GM18520 (cell line): ENCODE measurements at regions not wholly inside any gene's neighbourhood (a gene's known extent, or its start where the extent isn't known, plus 50 kb on each side); places are given as distances from the start of the nearest gene placed in this dataset.
"Not testable (repeated sequence)": the region's sequence is repeated elsewhere in the genome, so short reads cannot be mapped to it uniquely, and the experiment has no call there.

Experiments
- ATAC-seq: cut with Tn5 transposase; IDR thresholded peaks from one replicate; pipeline ENCODE4 v1.9.1; 2021; ENCODE audit not compliant: unreplicated experiment

DNA sequence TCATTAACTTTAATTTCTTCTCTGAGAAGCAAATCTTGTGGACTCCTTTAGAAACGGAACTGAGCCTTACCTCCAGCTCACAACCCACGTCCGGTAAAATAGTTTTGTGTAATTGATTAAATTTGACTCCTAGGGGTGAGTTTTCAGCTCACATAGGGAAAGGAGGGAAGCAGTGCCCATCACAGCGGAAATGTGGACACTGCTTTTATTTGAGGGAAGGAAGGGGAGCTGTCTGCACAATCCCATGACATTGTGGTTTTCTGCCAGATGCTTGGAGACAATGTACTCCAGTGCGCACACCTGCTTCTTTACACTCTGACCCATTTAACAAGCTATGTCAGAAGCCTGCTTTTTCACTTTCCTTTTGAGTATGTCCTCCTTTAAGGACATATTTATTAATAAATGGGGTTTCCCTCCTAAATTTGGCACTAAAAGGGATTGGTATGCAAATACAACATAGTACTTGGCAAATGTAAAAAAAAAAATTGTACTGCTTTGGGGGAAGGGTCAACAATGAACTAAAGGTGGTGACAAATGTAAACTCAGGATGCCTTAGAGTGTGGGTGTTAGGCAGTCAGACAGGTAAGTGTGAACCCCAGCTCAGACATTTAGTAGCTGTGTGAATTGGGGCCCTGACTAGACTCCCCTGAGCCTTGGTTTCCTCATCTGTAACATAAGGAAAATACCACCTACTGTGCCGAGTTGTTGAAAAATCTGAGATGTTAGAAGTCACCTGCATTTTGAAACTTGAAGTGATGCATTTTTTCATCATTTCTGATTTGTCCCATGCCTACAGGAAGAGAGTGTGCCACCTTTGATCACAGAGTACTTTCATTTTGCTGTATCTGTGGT, 90.2 kb upstream of the KLF6 start:
- ATAC-seq, result peak; percentile 40

DNA sequence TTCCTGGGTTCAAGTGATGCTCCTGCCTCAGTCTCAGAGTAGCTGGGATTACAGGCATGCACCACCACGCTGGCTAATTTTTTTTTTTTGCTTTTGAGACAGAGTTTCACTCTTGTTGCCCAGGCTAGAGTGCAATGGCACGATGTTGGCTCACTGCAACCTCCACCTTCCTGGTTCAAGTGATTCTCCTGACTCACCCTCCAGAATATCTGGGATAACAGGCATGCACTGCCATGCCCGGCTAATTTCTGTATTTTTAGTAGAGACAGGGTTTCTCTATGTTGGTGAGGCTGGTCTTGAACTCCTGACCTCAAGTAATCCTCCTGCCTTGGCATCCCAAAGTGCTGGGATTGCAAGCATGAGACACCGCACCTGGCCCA, 89.6 kb upstream of the KLF6 start:
- not testable (repeated sequence) for ATAC-seq

- peak; percentile 63 for ATAC-seq
Measured at GRCh38 chr10:3873728-3874461, 88.9 kb upstream of the KLF6 start.

GRCh38 chr10:3872712-3873329, 87.8 kb upstream of the KLF6 start:
- ATAC-seq, result no peak

- ATAC-seq, result no peak
Measured at GRCh38 chr10:3871424-3871996, 86.5 kb upstream of the KLF6 start.

DNA sequence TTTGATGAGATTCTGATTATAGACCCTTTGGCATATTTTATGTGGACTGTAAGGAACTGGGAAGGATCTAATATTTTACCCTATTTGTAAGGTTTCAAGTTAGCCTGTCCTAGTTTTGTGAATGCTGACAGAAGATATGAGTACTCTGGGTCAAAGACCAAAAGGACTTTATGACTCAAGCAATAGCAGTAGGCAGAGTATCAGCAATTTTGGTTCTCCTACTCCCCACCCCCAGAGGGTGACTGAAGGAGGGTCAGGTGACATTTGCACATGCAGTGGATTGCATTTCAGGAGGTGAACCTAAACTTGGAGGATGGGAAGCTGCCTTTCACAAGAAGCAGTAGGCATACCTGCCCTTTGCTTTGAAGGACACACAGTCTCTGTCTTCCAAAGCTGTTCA, 84.0 kb upstream of the KLF6 start:
- ATAC-seq, result no peak

- ATAC-seq, result no peak
Measured at GRCh38 chr10:3868271-3868664, 83.3 kb upstream of the KLF6 start.

- no peak for ATAC-seq
Measured at GRCh38 chr10:3867454-3868270, 82.7 kb upstream of the KLF6 start.

DNA sequence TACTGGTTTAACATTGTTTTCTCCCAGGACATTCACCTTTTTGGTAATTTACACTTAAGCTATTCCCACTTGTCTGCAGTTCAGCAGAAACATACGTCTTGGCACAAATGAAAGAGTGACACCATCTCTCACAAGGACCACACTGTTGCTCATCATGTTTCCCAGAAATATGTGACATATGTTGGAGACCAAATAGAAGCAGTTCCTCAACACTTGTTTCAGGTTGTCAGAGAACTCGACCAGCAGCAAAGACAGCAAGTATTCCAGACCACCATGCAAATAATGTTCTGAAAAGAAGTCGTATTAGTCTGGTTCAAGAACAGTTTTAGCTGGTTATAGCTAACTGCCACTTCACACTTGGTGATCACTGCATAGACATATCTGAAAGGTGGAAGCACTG, 81.3 kb upstream of the KLF6 start:
- ATAC-seq, result no peak

DNA sequence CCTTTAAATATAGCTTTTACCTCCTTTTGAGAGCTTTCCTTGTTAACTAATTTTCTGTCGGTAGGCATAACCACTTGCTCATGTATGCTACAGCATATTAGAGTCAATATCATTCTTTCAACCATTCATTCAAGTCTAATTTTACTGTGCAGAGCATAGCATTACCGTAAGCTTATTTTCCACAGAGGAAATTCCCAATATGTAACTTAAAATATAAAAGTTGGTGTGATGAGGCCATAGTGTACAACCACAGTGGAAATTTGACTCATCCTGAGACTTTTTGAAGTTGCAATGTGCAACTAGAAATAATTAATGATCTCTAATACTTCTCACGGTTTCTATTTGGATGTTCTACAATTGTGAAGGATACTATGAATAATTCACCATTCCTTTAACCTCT, 80.6 kb upstream of the KLF6 start:
- peak; percentile 38 for ATAC-seq

DNA sequence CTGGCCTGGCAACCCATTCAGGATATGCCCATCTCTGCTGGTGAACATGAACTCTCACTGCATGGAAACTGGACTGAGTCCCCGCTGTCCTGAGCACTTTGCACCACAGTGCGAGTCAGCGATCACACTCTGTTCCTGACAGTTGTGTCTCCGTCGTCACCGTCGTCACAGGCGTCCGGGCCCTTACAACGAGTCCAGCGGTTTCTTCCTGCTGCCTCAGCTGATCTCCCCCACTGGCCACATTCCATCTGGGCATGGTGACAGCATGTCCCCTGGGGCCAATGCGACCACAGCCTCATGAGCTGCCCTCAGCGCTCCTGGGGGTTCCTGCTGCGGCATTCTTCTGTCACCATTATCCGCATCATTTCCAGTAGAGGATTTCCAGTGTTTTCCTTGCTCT, 76.8 kb upstream of the KLF6 start:
- no peak for ATAC-seq

- no peak for ATAC-seq
Measured at GRCh38 chr10:3858051-3858845, 73.2 kb upstream of the KLF6 start.

- ATAC-seq, result no peak
Measured at GRCh38 chr10:3857318-3857717, 72.3 kb upstream of the KLF6 start.

DNA sequence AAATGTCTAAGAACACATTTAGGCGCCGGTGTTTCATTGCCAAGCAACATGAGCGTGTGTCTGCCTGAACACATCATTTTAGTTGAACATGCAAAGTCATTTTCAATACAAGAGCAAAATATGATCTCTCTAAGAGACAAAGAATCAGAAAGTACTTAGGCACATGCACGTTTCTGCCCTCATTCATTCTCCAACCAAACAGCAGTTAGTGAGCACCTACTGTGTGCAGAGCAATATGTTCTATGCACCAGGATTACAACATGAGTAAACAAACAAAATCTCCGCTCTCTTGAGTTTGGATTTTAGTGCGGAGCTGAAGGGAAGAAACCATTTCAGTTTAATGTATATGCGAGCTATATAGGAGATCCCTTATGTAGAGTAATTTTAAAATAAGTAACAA, 71.6 kb upstream of the KLF6 start:
- no peak for ATAC-seq

DNA sequence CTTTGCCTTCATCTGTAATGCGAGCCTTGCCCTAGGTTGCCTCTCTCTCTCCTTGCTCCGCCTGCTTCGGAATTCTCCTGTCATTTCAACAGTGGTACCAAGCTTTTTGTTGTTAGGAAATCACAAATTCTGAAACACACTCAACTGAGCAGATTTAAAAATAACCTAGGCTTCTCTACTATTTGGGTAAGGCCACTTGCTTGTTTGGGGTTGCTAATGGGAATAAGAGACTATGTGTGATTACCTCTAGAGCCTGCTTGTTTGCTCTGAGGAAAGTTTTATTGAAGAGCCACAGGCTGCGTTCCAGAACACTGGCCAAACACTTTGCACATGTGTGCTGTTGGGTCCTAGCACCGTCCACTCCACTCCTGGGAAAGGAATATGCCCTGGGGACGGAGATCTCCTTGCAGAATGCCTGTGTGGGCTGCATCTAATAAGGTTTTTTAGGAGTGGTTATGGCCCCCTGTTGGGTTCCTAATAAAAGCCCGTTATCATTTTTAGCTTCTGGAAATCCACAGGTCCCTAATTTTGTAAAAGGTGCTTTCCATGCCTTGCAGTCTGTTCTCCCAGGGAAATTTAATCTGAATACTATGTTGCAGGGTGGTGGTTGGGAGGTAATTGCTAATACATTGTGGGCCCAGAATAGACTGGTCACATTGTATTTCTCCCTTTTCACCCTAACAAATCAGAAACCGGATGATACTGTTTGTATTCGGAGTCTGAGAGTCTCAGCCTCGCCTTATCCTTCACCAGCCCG, 68.7 kb upstream of the KLF6 start:
- no peak for ATAC-seq

DNA sequence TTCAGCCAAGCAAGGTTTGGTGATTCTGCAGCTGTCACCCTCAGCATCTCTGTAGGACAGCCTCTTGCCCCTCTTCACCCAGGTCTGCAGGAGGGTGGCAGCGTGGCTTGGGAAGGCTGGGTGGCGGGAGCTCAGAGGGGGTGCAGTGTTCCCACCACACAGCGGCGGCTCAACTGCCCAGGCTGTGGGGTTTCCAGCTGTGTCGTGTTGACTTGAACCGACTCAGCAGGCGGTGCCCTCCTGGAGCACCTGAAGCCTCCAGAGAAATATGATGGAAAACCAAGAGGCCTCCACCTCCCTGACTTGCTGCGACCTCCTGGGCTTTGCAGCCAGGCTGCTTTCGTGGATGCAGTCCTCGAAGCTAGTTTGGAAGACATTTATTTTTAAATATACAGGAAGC, 68.0 kb upstream of the KLF6 start:
- no peak for ATAC-seq

DNA sequence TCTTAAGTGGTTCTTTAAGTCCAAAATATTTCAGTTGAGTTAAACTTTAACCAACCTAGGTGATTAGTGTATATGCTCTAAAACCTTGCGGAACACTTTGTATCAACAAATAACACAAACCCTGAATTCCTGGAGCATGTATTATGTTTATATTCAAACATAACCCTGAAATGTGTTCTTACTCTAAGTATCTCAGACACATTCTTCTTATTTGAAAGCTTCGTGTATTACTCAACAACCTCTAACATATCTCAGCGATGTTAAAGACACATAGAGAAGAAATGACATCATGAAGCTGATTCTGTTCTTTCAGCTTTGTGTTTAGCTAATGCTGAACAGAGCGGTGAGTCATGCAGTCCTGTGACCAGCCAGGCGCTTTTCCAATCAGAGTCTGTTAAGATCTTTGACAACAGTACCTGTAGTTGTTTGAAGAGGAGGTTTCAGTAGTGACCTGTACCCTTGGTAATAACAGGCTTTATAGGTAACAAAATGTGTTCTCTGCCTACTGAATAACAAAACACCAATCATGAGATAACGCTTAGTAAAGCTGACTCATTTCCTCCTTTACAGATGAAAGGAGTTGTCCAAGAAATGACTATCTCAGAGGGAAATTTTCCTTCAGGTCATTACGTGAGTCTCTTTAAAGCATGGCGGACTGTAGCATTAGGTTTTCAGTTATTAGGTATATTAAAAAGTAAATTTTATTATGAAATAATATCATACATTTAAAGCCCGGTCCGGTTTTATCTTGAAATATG, 67.3 kb upstream of the KLF6 start:
- peak; percentile 89 for ATAC-seq
